IMR-90 (cell line): ENCODE measurements at regions not wholly inside any gene's neighbourhood (a gene's known extent, or its start where the extent isn't known, plus 50 kb on each side); places are given as distances from the start of the nearest gene placed in this dataset.

Experiments used
- BHLHE40 ChIP-seq: fragments of 150-350 bp; IDR thresholded peaks from 2 replicates; pipeline ENCODE4 v1.6.1; 2016; ENCODE audit warnings: mild to moderate bottlenecking, low read depth, low read length
- CEBPB ChIP-seq: IDR thresholded peaks from 2 replicates; pipeline ENCODE4 v1.6.1; 2012; ENCODE audit warnings: low read depth, low read length, improper control_type of control experiment
- MAZ ChIP-seq: IDR thresholded peaks from 2 replicates; pipeline ENCODE4 v1.6.1; 2012; ENCODE audit warnings: low read depth, mild to moderate bottlenecking, low read length, improper control_type of control experiment, moderate library complexity, borderline replicate concordance
- MXI1 ChIP-seq: IDR thresholded peaks from 2 replicates; pipeline ENCODE4 v1.6.1; 2012; ENCODE audit warnings: low read depth, mild to moderate bottlenecking, low read length, moderate library complexity, borderline replicate concordance
- NFE2L2 ChIP-seq: fragments of 150-350 bp; IDR thresholded peaks from 2 replicates; pipeline ENCODE4 v1.6.1; 2016; ENCODE audit warnings: low read depth, mild to moderate bottlenecking, low read length
- POLR2A ChIP-seq: IDR thresholded peaks from 2 replicates; pipeline ENCODE4 v1.6.1; 2012; ENCODE audit warnings: mild to moderate bottlenecking, low read depth, low read length
- RAD21 ChIP-seq: IDR thresholded peaks from 2 replicates; pipeline ENCODE4 v1.6.1; 2012; ENCODE audit warnings: low read length, improper control_type of control experiment
- RFX5 ChIP-seq: IDR thresholded peaks from 2 replicates; pipeline ENCODE4 v1.8.0; 2012; ENCODE audit warnings: low read depth, mild to moderate bottlenecking, low read length, moderate library complexity
- SMC3 ChIP-seq: fragments of 150-350 bp; IDR thresholded peaks from 2 replicates; pipeline ENCODE4 v1.6.1; 2016; ENCODE audit warnings: low read depth, mild to moderate bottlenecking, antibody characterized with exemption, low read length, moderate library complexity
- TF ChIP-seq, protein P1 (sequence below): conservative IDR thresholded peaks from 2 replicates; pipeline ENCODE4 v1.5.1; 2012; ENCODE audit warnings: mild to moderate bottlenecking, low read depth, low read length, improper control_type of control experiment

DNA sequence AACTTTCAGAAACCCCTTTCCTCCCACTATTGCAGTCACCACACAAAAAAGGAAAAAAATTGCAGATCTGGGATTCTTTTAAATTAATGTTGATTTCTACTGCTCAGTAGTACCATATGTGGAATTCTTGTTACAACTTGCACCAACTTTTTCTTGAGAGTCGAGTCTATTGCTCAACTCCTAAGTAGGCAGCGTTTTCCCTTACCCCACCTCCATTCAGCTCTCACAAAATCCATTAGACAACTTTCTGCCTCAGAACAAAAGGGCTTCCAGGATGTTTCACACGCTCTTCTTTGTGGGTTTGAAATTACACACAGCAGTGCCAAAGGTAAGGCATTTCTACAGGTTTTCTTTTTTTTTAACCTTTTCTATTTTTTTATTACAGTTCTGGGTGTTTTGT lies 179.5 kb downstream of the ANXA2 start:
- TF ChIP-seq, protein P1, sequence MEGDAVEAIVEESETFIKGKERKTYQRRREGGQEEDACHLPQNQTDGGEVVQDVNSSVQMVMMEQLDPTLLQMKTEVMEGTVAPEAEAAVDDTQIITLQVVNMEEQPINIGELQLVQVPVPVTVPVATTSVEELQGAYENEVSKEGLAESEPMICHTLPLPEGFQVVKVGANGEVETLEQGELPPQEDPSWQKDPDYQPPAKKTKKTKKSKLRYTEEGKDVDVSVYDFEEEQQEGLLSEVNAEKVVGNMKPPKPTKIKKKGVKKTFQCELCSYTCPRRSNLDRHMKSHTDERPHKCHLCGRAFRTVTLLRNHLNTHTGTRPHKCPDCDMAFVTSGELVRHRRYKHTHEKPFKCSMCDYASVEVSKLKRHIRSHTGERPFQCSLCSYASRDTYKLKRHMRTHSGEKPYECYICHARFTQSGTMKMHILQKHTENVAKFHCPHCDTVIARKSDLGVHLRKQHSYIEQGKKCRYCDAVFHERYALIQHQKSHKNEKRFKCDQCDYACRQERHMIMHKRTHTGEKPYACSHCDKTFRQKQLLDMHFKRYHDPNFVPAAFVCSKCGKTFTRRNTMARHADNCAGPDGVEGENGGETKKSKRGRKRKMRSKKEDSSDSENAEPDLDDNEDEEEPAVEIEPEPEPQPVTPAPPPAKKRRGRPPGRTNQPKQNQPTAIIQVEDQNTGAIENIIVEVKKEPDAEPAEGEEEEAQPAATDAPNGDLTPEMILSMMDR = no peak
- TF ChIP-seq NFE2L2 (no peak), POLR2A (no peak), RAD21 (no peak), CEBPB (no peak), SMC3 (no peak), RFX5 (no peak), BHLHE40 (no peak), MAZ (no peak), MXI1 (no peak)
